Colonic mucosa (tissue), 4 donors: ENCODE measurements at regions not wholly inside any gene's neighbourhood (a gene's known extent, or its start where the extent isn't known, plus 50 kb on each side); places are given as distances from the start of the nearest gene placed in this dataset.
"Not testable (repeated sequence)": the region's sequence is repeated elsewhere in the genome, so short reads cannot be mapped to it uniquely, and the experiment has no call there.

ENCODE experiments used
- DNase-seq: peaks from one replicate; pipeline ENCODE4 v3.0.0-alpha.2; 2020
- H3K27ac ChIP-seq: fragments of 200-600 bp; one replicate; pipeline ENCODE4 v1.8.0; 2021
- H3K27me3 ChIP-seq: fragments of 200-600 bp; one replicate; pipeline ENCODE4 v1.8.0; 2021
- H3K36me3 ChIP-seq: fragments of 200-600 bp; one replicate; pipeline ENCODE4 v1.8.0; 2021
- H3K4me1 ChIP-seq: fragments of 200-600 bp; one replicate; pipeline ENCODE4 v1.8.0; 2021; ENCODE audit warnings: mild to moderate bottlenecking
- H3K4me3 ChIP-seq: fragments of 200-600 bp; one replicate; pipeline ENCODE4 v1.8.0; 2021
- H3K9ac ChIP-seq, 2 donors: one replicate each; pipeline ENCODE4 v1.7.0; 2013; ENCODE audit warnings: control low read depth in 2 of 2, low read depth in 2 of 2, low read length in 2 of 2
- H3K9me3 ChIP-seq: fragments of 200-600 bp; one replicate; pipeline ENCODE4 v1.8.0; 2021
- intact Hi-C: fragments of 100-400 bp; cut with DNase I; formaldehyde crosslinking; loops from one replicate; pipeline ENCODE4 v1.14.1; 2022
- TF ChIP-seq, protein P1 (sequence below): fragments of 200-600 bp; IDR thresholded peaks from one replicate; pipeline ENCODE4 v1.8.0; 2022; ENCODE audit warnings: antibody characterized with exemption, mild to moderate bottlenecking
- donor health status: healthy.
- donor health status: DM: no; HTN: no; CAD: no.
- donor health status: DM: no; HTN: no; CAD: no.

DNA sequence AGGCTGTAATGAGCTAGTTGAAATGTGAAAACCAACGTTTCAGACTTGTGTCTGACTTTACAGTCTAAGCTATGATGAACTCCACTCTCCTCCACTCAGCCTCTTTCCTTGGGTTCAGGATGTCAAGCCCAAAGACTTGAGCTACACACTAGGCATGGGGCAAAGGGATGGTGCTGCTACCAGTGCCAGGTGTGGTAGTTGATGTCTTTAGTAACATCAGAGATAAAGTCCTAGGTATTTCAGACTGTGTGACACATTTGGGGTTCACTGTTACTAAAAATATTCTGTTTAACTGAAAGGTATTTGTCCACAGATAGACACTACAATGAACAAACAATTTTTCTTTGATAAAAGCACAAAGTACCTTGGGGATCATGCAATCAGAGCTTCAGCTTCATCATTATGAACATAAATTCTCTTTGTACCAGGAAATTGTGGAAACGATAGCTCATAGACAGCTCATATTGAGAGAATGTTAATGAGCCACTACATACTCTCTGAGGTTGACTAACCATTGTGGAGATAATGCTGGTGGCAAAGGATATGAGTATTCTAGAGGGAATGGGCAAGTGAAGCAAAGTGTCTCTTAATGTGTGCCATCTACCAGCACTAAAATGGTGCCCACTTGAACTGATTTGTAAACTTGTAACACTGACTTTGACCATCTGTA is 253.7 kb upstream of the THUMPD2 start:
- no peaks in the 10 kb centered on the region for H3K27me3 ChIP-seq
- H3K4me1 ChIP-seq = no peaks in the 10 kb centered on the region
- intact Hi-C loops = no loop called here
- no peaks in the 10 kb centered on the region for H3K36me3 ChIP-seq
- H3K9ac ChIP-seq = no peak overlapping the region
- TF ChIP-seq, protein P1, sequence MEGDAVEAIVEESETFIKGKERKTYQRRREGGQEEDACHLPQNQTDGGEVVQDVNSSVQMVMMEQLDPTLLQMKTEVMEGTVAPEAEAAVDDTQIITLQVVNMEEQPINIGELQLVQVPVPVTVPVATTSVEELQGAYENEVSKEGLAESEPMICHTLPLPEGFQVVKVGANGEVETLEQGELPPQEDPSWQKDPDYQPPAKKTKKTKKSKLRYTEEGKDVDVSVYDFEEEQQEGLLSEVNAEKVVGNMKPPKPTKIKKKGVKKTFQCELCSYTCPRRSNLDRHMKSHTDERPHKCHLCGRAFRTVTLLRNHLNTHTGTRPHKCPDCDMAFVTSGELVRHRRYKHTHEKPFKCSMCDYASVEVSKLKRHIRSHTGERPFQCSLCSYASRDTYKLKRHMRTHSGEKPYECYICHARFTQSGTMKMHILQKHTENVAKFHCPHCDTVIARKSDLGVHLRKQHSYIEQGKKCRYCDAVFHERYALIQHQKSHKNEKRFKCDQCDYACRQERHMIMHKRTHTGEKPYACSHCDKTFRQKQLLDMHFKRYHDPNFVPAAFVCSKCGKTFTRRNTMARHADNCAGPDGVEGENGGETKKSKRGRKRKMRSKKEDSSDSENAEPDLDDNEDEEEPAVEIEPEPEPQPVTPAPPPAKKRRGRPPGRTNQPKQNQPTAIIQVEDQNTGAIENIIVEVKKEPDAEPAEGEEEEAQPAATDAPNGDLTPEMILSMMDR = no peak
- no peak for DNase-seq
- no peak overlapping the region for H3K4me3 ChIP-seq
- H3K27ac ChIP-seq = no peak overlapping the region
- no peaks in the 10 kb centered on the region for H3K9me3 ChIP-seq

- TF ChIP-seq, protein P1 = no peak
- H3K9me3 ChIP-seq = no peaks in the 10 kb centered on the region
- no peak overlapping the region for H3K9ac ChIP-seq
- H3K36me3 ChIP-seq = no peaks in the 10 kb centered on the region
- DNase-seq = no peak
- H3K27me3 ChIP-seq = no peaks in the 10 kb centered on the region
- no peak overlapping the region for H3K27ac ChIP-seq
- intact Hi-C loops = no loop called here
- no peaks in the 10 kb centered on the region for H3K4me1 ChIP-seq
- no peak overlapping the region for H3K4me3 ChIP-seq
These were observed 251.5 kb upstream of the THUMPD2 start for GRCh38 chr2:40030456-40030975.

GRCh38 chr2:40028792-40029488 is 249.9 kb upstream of the THUMPD2 start:
- TF ChIP-seq, protein P1 = no peak
- intact Hi-C loops = no loop called here

DNA sequence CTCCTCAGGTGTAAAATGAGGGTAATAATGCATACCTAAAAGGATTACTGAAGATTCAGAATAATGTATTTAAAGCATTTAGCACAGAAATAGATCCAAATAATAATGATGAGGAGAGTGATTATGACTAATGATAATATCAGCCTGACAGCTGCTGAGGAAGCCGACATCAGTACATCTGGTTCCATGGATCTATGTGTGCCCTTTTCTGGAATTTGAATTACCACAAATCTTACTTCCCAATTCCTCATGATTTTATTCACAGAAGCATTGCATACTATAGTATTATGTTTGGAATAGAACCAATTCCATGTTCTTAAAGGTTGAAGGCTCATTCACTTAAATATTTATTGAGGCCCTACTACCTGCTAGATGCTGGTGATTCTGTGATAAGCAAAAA is 248.9 kb upstream of the THUMPD2 start:
- no peak for DNase-seq
- intact Hi-C loops = no loop called here
- no peaks in the 10 kb centered on the region for H3K4me1 ChIP-seq
- no peak overlapping the region for H3K4me3 ChIP-seq
- no peak overlapping the region for H3K9ac ChIP-seq
- H3K27me3 ChIP-seq = no peaks in the 10 kb centered on the region
- H3K9me3 ChIP-seq = no peaks in the 10 kb centered on the region
- H3K27ac ChIP-seq = no peak overlapping the region
- no peaks in the 10 kb centered on the region for H3K36me3 ChIP-seq
- TF ChIP-seq, protein P1 = no peak

More at GRCh38 chr2:40028792-40029488, 249.9 kb upstream of the THUMPD2 start:
- no peak overlapping the region for H3K4me3 ChIP-seq
- H3K27ac ChIP-seq = no peak overlapping the region
- no peak for DNase-seq
- no peaks in the 10 kb centered on the region for H3K36me3 ChIP-seq
- H3K9ac ChIP-seq = no peak overlapping the region
- no peaks in the 10 kb centered on the region for H3K4me1 ChIP-seq
- no peaks in the 10 kb centered on the region for H3K9me3 ChIP-seq
- H3K27me3 ChIP-seq = no peaks in the 10 kb centered on the region

- H3K27me3 ChIP-seq, H3K9ac ChIP-seq, intact Hi-C loops, H3K9me3 ChIP-seq, H3K4me3 ChIP-seq, H3K36me3 ChIP-seq, H3K27ac ChIP-seq, H3K4me1 ChIP-seq, DNase-seq: not testable (repeated sequence)
These were observed 246.2 kb upstream of the THUMPD2 start for GRCh38 chr2:40025276-40025675.

DNA sequence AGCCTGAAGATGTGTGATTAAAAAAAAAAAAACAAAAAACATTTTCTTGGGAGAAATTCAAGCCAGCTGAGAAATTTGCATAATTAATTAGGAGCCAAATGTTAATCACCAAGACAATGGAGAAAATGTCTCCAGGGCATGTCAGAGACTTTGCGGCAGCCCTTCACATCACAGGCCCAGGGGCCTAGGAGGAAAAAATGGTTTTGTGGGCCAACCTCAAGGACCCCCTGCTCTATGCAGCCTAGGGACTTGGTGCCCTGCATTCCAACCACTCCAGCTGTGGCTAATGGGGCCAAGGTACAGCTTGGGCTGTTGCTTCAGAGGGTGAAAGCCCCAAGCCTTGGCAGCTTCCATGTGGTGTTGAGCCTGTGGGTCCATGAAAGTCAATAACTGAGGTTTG is 241.9 kb upstream of the THUMPD2 start:
- no peak for DNase-seq
- no peaks in the 10 kb centered on the region for H3K27me3 ChIP-seq
- TF ChIP-seq, protein P1 = no peak
- no peak overlapping the region for H3K27ac ChIP-seq
- H3K4me1 ChIP-seq = no peaks in the 10 kb centered on the region
- intact Hi-C loops = no loop called here
- H3K4me3 ChIP-seq = no peak overlapping the region
- no peak overlapping the region for H3K9ac ChIP-seq
- no peaks in the 10 kb centered on the region for H3K9me3 ChIP-seq
- H3K36me3 ChIP-seq = no peaks in the 10 kb centered on the region
